ENCODE measurements at regions not wholly inside any gene's neighbourhood (a gene's known extent, or its start where the extent isn't known, plus 50 kb on each side); places are given as distances from the start of the nearest gene placed in this dataset.

GRCh38 chr4:4726051-4726450 is 133.4 kb upstream of the MSX1 start:
- no peak for DNase-seq
- Histone ChIP-seq H3K36me3 (ENCODE audit: control insufficient read depth, insufficient read depth, low read length) (no peaks in the 10 kb centered on the region), H3K27ac (ENCODE audit: low read length) (no peak overlapping the region), H3K27me3 (ENCODE audit: control insufficient read depth, insufficient read depth, low read length) (no peaks in the 10 kb centered on the region), H3K4me1 (ENCODE audit: control insufficient read depth, insufficient read depth, low read length) (peaks cover 7% of the 10 kb centered on the region), H3K9me3 (replicated peaks; ENCODE audit: control insufficient read depth, low read depth, low read length) (peaks cover 11% of the 10 kb centered on the region), H3K4me3 (ENCODE audit: low read length) (no peak overlapping the region)
- WGBS (ENCODE audit: insufficient coverage) = 88% methylated on average over 2 of the region's 2 CpGs

DNA sequence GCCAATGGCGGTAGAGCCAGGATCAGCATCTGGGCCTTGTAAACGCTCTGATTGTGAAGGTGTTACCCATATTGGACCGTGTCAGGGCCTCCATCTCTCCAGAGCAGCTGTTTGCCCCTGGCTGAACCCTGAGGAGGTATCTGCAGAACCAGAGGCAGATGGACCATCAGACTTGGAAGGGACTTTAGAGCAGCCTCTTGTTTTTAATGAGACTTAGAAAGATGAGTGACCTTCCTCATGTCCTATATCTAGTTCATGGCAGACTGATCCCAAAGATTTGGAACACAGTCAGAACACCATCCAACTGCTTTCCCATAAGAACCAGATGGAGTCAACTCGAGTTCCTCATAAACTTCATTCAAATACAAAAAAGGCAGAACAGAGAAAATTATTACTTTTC is 135.1 kb upstream of the MSX1 start:
- Histone ChIP-seq H3K27ac (ENCODE audit: low read length) (no peak overlapping the region), H3K9me3 (replicated peaks; ENCODE audit: control insufficient read depth, low read depth, low read length) (peaks cover 11% of the 10 kb centered on the region), H3K36me3 (ENCODE audit: control insufficient read depth, insufficient read depth, low read length) (no peaks in the 10 kb centered on the region), H3K27me3 (ENCODE audit: control insufficient read depth, insufficient read depth, low read length) (no peaks in the 10 kb centered on the region), H3K4me1 (ENCODE audit: control insufficient read depth, insufficient read depth, low read length) (no peaks in the 10 kb centered on the region), H3K4me3 (ENCODE audit: low read length) (no peak overlapping the region)
- DNase-seq = peak; percentile 87
- 71% methylated on average over 3 of the region's 4 CpGs for WGBS (ENCODE audit: insufficient coverage)

GRCh38 chr4:4721636-4722035 is 137.8 kb upstream of the MSX1 start:
- Histone ChIP-seq H3K9me3 (replicated peaks; ENCODE audit: control insufficient read depth, low read depth, low read length) (peaks cover 11% of the 10 kb centered on the region), H3K27me3 (ENCODE audit: control insufficient read depth, insufficient read depth, low read length) (no peaks in the 10 kb centered on the region), H3K27ac (ENCODE audit: low read length) (no peak overlapping the region), H3K4me3 (ENCODE audit: low read length) (no peak overlapping the region), H3K4me1 (ENCODE audit: control insufficient read depth, insufficient read depth, low read length) (no peaks in the 10 kb centered on the region), H3K36me3 (ENCODE audit: control insufficient read depth, insufficient read depth, low read length) (no peaks in the 10 kb centered on the region)
- WGBS (ENCODE audit: insufficient coverage) = no CpG with 5 or more reads among the region's 5 CpGs
- no peak for DNase-seq

DNA sequence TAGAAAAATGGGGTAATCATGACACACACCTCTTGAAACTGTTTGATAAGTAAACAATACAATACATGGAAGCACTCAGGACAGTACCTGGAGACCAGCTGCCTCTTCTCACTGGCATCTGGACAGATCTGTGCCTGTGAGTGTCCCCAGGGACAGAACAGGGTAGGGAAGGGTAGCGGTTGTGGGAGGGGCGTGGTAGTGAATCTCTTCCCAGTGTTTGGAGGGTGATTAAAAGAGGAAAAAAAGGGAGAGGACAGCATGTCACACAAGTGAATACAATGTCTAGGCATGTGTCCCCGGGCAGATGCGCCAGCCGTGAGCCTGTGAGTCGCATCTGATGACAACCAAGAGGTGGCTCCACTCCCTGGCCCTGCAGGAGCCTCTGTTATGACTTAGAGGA is 138.8 kb upstream of the MSX1 start:
- Histone ChIP-seq H3K4me3 (ENCODE audit: low read length) (no peak overlapping the region), H3K27me3 (ENCODE audit: control insufficient read depth, insufficient read depth, low read length) (no peaks in the 10 kb centered on the region), H3K27ac (ENCODE audit: low read length) (no peak overlapping the region), H3K9me3 (replicated peaks; ENCODE audit: control insufficient read depth, low read depth, low read length) (peaks cover 1% of the 10 kb centered on the region), H3K4me1 (ENCODE audit: control insufficient read depth, insufficient read depth, low read length) (no peaks in the 10 kb centered on the region), H3K36me3 (ENCODE audit: control insufficient read depth, insufficient read depth, low read length) (no peaks in the 10 kb centered on the region)
- DNase-seq = no peak
- WGBS (ENCODE audit: insufficient coverage) = 90% methylated on average over 6 of the region's 6 CpGs

DNA sequence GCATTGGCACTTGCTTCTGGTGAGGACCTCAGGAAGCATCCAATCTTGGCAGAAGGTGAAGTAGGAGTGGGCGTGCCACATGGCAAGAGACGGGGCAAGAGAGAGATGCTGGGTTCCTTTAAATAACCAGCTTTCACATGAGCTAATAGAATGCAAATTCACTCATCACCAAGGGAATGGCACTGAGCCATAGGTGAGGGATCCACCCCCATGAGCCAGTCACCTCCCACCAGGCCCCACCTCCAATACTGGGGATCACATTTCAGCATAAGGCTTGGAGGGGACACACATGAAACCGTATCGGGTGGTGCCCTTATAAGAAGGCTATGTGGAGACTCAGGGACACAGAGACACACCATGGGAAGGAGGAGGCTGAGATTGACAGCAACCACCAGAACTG is 140.0 kb upstream of the MSX1 start:
- WGBS (ENCODE audit: insufficient coverage) = 10% methylated on average over 2 of the region's 4 CpGs
- no peaks in the 10 kb centered on the region for H3K27me3 ChIP-seq (ENCODE audit: control insufficient read depth, insufficient read depth, low read length)
- no peaks in the 10 kb centered on the region for H3K9me3 ChIP-seq (replicated peaks; ENCODE audit: control insufficient read depth, low read depth, low read length)
- H3K4me3 ChIP-seq (ENCODE audit: low read length) = no peak overlapping the region
- no peak overlapping the region for H3K27ac ChIP-seq (ENCODE audit: low read length)
- DNase-seq = no peak
- no peaks in the 10 kb centered on the region for H3K36me3 ChIP-seq (ENCODE audit: control insufficient read depth, insufficient read depth, low read length)
- no peaks in the 10 kb centered on the region for H3K4me1 ChIP-seq (ENCODE audit: control insufficient read depth, insufficient read depth, low read length)

- H3K36me3 ChIP-seq (ENCODE audit: control insufficient read depth, insufficient read depth, low read length) = no peaks in the 10 kb centered on the region
- no peak overlapping the region for H3K27ac ChIP-seq (ENCODE audit: low read length)
- H3K4me1 ChIP-seq (ENCODE audit: control insufficient read depth, insufficient read depth, low read length) = no peaks in the 10 kb centered on the region
- no peak overlapping the region for H3K4me3 ChIP-seq (ENCODE audit: low read length)
- DNase-seq = no peak
- H3K9me3 ChIP-seq (replicated peaks; ENCODE audit: control insufficient read depth, low read depth, low read length) = no peaks in the 10 kb centered on the region
- no peaks in the 10 kb centered on the region for H3K27me3 ChIP-seq (ENCODE audit: control insufficient read depth, insufficient read depth, low read length)
- WGBS (ENCODE audit: insufficient coverage) = 89% methylated on average over 3 of the region's 6 CpGs
These were observed 141.8 kb upstream of the MSX1 start for GRCh38 chr4:4717692-4718091.

DNA sequence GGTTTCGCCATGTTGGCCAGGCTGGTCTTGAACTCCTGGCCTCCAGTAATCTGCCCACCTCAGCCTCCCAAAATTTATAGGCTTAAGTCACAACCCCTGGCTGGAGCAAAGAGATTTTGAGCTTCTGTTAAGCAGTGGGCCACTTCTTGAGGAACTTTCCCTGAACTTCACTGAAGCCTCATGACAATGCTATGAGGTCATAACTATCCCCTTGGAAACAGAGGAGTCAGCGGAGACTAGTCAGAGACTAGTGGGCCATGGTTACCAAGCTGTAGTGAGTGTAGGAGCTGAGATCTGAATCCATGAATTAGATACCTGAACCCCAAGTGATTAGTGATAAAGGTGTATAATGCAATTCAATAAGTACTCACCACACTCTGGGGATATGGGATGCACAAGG is 145.1 kb upstream of the MSX1 start:
- no peaks in the 10 kb centered on the region for H3K4me1 ChIP-seq (ENCODE audit: control insufficient read depth, insufficient read depth, low read length)
- no peak for DNase-seq
- H3K27ac ChIP-seq (ENCODE audit: low read length) = no peak overlapping the region
- H3K9me3 ChIP-seq (replicated peaks; ENCODE audit: control insufficient read depth, low read depth, low read length) = no peaks in the 10 kb centered on the region
- no peak overlapping the region for H3K4me3 ChIP-seq (ENCODE audit: low read length)
- no peaks in the 10 kb centered on the region for H3K36me3 ChIP-seq (ENCODE audit: control insufficient read depth, insufficient read depth, low read length)
- no peaks in the 10 kb centered on the region for H3K27me3 ChIP-seq (ENCODE audit: control insufficient read depth, insufficient read depth, low read length)
- WGBS (ENCODE audit: insufficient coverage) = 100% methylated on average over 1 of the region's 2 CpGs

DNA sequence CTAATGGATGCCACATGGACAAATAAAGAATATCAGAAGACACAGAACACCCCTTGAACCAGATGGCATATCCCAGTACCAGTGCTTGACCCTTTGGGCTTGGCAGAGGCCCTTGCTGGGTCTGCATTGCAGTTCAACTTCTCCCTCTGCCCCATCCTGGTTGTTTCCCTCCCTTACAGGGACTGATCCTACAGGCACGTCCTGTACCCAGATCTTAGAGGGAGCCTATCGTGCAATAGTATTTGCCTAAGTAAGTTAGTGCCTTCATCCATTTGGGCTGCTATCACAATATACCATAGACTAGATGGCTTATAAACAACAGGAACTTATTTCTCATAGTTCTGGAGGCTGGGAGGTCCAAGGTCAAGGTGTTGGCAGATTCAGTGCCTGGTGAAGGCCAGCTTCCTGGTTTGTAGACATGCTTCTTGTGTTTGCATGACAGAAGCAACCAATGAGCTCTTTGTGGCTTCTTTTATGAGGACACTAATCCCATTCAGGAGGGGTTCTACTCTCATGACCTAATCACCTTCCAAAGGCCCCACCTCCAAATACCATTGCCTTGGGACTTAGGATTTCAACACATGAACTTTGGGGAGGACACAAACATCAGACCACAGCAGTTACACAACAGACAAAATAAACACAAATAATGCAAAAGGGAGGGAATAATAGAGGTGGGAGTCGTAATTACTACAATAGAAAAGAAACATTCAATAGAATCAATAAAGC is 146.5 kb upstream of the MSX1 start:
- no peak for DNase-seq
- H3K36me3 ChIP-seq (ENCODE audit: control insufficient read depth, insufficient read depth, low read length) = no peaks in the 10 kb centered on the region
- no peaks in the 10 kb centered on the region for H3K9me3 ChIP-seq (replicated peaks; ENCODE audit: control insufficient read depth, low read depth, low read length)
- no peak overlapping the region for H3K27ac ChIP-seq (ENCODE audit: low read length)
- H3K27me3 ChIP-seq (ENCODE audit: control insufficient read depth, insufficient read depth, low read length) = no peaks in the 10 kb centered on the region
- no peak overlapping the region for H3K4me3 ChIP-seq (ENCODE audit: low read length)
- H3K4me1 ChIP-seq (ENCODE audit: control insufficient read depth, insufficient read depth, low read length) = no peaks in the 10 kb centered on the region
- no CpG with 5 or more reads among the region's 3 CpGs for WGBS (ENCODE audit: insufficient coverage)

- no peak for DNase-seq
- Histone ChIP-seq H3K4me1 (ENCODE audit: control insufficient read depth, insufficient read depth, low read length) (no peaks in the 10 kb centered on the region), H3K9me3 (replicated peaks; ENCODE audit: control insufficient read depth, low read depth, low read length) (no peaks in the 10 kb centered on the region), H3K36me3 (ENCODE audit: control insufficient read depth, insufficient read depth, low read length) (no peaks in the 10 kb centered on the region), H3K27ac (ENCODE audit: low read length) (no peak overlapping the region), H3K27me3 (ENCODE audit: control insufficient read depth, insufficient read depth, low read length) (no peaks in the 10 kb centered on the region), H3K4me3 (ENCODE audit: low read length) (no peak overlapping the region)
- no CpG with 5 or more reads among the region's 3 CpGs for WGBS (ENCODE audit: insufficient coverage)
These were observed 147.6 kb upstream of the MSX1 start for GRCh38 chr4:4711902-4712301.

GRCh38 chr4:4709736-4710135 is 149.7 kb upstream of the MSX1 start:
- Histone ChIP-seq H3K4me3 (ENCODE audit: low read length) (no peak overlapping the region), H3K27ac (ENCODE audit: low read length) (no peak overlapping the region), H3K27me3 (ENCODE audit: control insufficient read depth, insufficient read depth, low read length) (no peaks in the 10 kb centered on the region), H3K9me3 (replicated peaks; ENCODE audit: control insufficient read depth, low read depth, low read length) (no peaks in the 10 kb centered on the region), H3K36me3 (ENCODE audit: control insufficient read depth, insufficient read depth, low read length) (no peaks in the 10 kb centered on the region), H3K4me1 (ENCODE audit: control insufficient read depth, insufficient read depth, low read length) (no peaks in the 10 kb centered on the region)
- 76% methylated on average over 5 of the region's 5 CpGs for WGBS (ENCODE audit: insufficient coverage)
- peak; percentile 60 for DNase-seq

DNA sequence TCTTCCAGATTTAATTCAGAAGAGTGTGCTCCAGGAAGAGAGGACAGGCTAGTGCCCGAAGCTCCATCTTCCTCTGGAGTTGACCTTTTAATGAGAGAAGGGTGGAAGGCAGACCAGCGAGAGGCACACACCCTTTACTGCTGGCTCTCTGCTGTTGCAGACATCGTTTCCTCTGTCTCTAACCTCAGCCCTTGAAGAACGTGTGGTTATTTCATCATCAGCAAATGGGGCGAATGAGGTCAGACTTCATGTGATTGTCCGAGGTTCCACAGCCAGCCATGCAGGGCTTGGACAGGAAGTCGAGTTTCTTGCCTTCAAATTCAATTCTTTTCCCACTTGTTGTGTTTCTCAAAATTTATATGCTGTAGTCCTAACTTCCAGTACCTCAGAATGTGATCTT is 155.2 kb upstream of the MSX1 start:
- Histone ChIP-seq H3K27ac (ENCODE audit: low read length) (no peak overlapping the region), H3K4me3 (ENCODE audit: low read length) (no peak overlapping the region), H3K4me1 (ENCODE audit: control insufficient read depth, insufficient read depth, low read length) (no peaks in the 10 kb centered on the region), H3K36me3 (ENCODE audit: control insufficient read depth, insufficient read depth, low read length) (no peaks in the 10 kb centered on the region), H3K27me3 (ENCODE audit: control insufficient read depth, insufficient read depth, low read length) (no peaks in the 10 kb centered on the region), H3K9me3 (replicated peaks; ENCODE audit: control insufficient read depth, low read depth, low read length) (no peaks in the 10 kb centered on the region)
- DNase-seq = no peak
- 35% methylated on average over 4 of the region's 7 CpGs for WGBS (ENCODE audit: insufficient coverage)
